ENCODE measurements at regions not wholly inside any gene's neighbourhood (a gene's known extent, or its start where the extent isn't known, plus 50 kb on each side); places are given as distances from the start of the nearest gene placed in this dataset.

- DNase-seq (ENCODE audit: low spot score) = no peak
Measured at GRCh38 chr5:114153833-114154232, 208.0 kb upstream of the KCNN2 start.

GRCh38 chr5:114166081-114166480 lies 195.8 kb upstream of the KCNN2 start:
- DNase-seq (ENCODE audit: low spot score) = no peak

GRCh38 chr5:114174131-114174530 lies 187.7 kb upstream of the KCNN2 start:
- no peak for DNase-seq (ENCODE audit: low spot score)

- DNase-seq (ENCODE audit: low spot score) = no peak
Measured at GRCh38 chr5:114174837-114175236, 187.0 kb upstream of the KCNN2 start.

- DNase-seq (ENCODE audit: low spot score) = no peak
Measured at GRCh38 chr5:114176356-114176755, 185.5 kb upstream of the KCNN2 start.

GRCh38 chr5:114179134-114179533 lies 182.7 kb upstream of the KCNN2 start:
- DNase-seq (ENCODE audit: low spot score) = no peak

- DNase-seq (ENCODE audit: low spot score) = no peak
Measured at GRCh38 chr5:114184006-114184405, 177.9 kb upstream of the KCNN2 start.

- peak; percentile 24 for DNase-seq (ENCODE audit: low spot score)
Measured at GRCh38 chr5:114185274-114185673, 176.6 kb upstream of the KCNN2 start.

- DNase-seq (ENCODE audit: low spot score) = no peak
Measured at GRCh38 chr5:114191441-114191840, 170.4 kb upstream of the KCNN2 start.

GRCh38 chr5:114192108-114192507 lies 169.8 kb upstream of the KCNN2 start:
- no peak for DNase-seq (ENCODE audit: low spot score)

GRCh38 chr5:114201332-114201731 lies 160.5 kb upstream of the KCNN2 start:
- DNase-seq (ENCODE audit: low spot score) = no peak

- DNase-seq (ENCODE audit: low spot score) = no peak
Measured at GRCh38 chr5:114204923-114205322, 156.9 kb upstream of the KCNN2 start.

- DNase-seq (ENCODE audit: low spot score) = no peak
Measured at GRCh38 chr5:114206640-114207039, 155.2 kb upstream of the KCNN2 start.

GRCh38 chr5:114207615-114208014 lies 154.3 kb upstream of the KCNN2 start:
- no peak for DNase-seq (ENCODE audit: low spot score)

GRCh38 chr5:114208120-114208519 lies 153.8 kb upstream of the KCNN2 start:
- DNase-seq (ENCODE audit: low spot score) = no peak

- DNase-seq (ENCODE audit: low spot score) = no peak
Measured at GRCh38 chr5:114208588-114208987, 153.3 kb upstream of the KCNN2 start.

- DNase-seq (ENCODE audit: low spot score) = no peak
Measured at GRCh38 chr5:114210662-114211061, 151.2 kb upstream of the KCNN2 start.

GRCh38 chr5:114221807-114222206 lies 140.1 kb upstream of the KCNN2 start:
- no peak for DNase-seq (ENCODE audit: low spot score)

GRCh38 chr5:114223866-114224265 lies 138.0 kb upstream of the KCNN2 start:
- peak; percentile 15 for DNase-seq (ENCODE audit: low spot score)

GRCh38 chr5:114237766-114238165 lies 124.1 kb upstream of the KCNN2 start:
- no peak for DNase-seq (ENCODE audit: low spot score)

GRCh38 chr5:114238771-114239313 lies 123.0 kb upstream of the KCNN2 start:
- DNase-seq (ENCODE audit: low spot score) = no peak

- no peak for DNase-seq (ENCODE audit: low spot score)
Measured at GRCh38 chr5:114243281-114243971, 118.4 kb upstream of the KCNN2 start.

- no peak for DNase-seq (ENCODE audit: low spot score)
Measured at GRCh38 chr5:114243972-114244317, 117.9 kb upstream of the KCNN2 start.

- DNase-seq (ENCODE audit: low spot score) = no peak
Measured at GRCh38 chr5:114249823-114250222, 112.0 kb upstream of the KCNN2 start.
